Fibroblast of lung (primary cell): ENCODE measurements at regions not wholly inside any gene's neighbourhood (a gene's known extent, or its start where the extent isn't known, plus 50 kb on each side); places are given as distances from the start of the nearest gene placed in this dataset.

Experiments used
- CTCF ChIP-seq, 2 donors: IDR thresholded peaks in 1 of 2; conservative IDR thresholded peaks in 1 of 2; 1 replicate in 1 of 2; 2 replicates in 1 of 2; pipeline ENCODE4 v1.5.1; 2011 to 2012; ENCODE audit warnings: low read length in 2 of 2, control low read depth in 1 of 2, inconsistent platforms in 1 of 2, low read depth in 1 of 2, mild to moderate bottlenecking in 1 of 2
- EZH2 ChIP-seq: IDR thresholded peaks from 2 replicates; pipeline ENCODE4 v1.5.1; 2012; ENCODE audit warnings: low read length, control low read depth, mild to moderate bottlenecking; ENCODE audit errors: missing control alignments

GRCh38 chr4:145387079-145387478 lies 94.6 kb upstream of the SMAD1 start:
- no peak for TF ChIP-seq CTCF (conservative IDR thresholded peaks at IDR 0.05 in 1 of 2, IDR thresholded peaks at IDR 0.05 in 1 of 2; ENCODE audit: low read depth in 1 of 2, low read length in 2 of 2)
- TF ChIP-seq EZH2: no peak
